ENCODE measurements at regions not wholly inside any gene's neighbourhood (a gene's known extent, or its start where the extent isn't known, plus 50 kb on each side); places are given as distances from the start of the nearest gene placed in this dataset.

GRCh38 chrX:75673468-75673867 is 111.6 kb downstream of the MAGEE2 start:
- no peak for DNase-seq (ENCODE audit: low read depth)
- no peak overlapping the region for H3K4me3 ChIP-seq (ENCODE audit: low read depth, low read length)
- no peak for TF ChIP-seq CTCF (IDR thresholded peaks at IDR 0.05; ENCODE audit: low read depth, low read length, missing control alignments)
- in situ Hi-C loops (cut with HindIII; ENCODE audit: low sequenced_read_pairs): no loop called here

- no peak overlapping the region for H3K4me3 ChIP-seq (ENCODE audit: low read depth, low read length)
- in situ Hi-C loops (cut with HindIII; ENCODE audit: low sequenced_read_pairs): no loop called here
- no peak for TF ChIP-seq CTCF (IDR thresholded peaks at IDR 0.05; ENCODE audit: low read depth, low read length, missing control alignments)
- DNase-seq (ENCODE audit: low read depth): no peak
Observed at GRCh38 chrX:75655627-75656026, 129.4 kb downstream of the MAGEE2 start.

- no peak for DNase-seq (ENCODE audit: low read depth)
- no peak for TF ChIP-seq CTCF (IDR thresholded peaks at IDR 0.05; ENCODE audit: low read depth, low read length, missing control alignments)
- in situ Hi-C loops (cut with HindIII; ENCODE audit: low sequenced_read_pairs): no loop called here
- no peak overlapping the region for H3K4me3 ChIP-seq (ENCODE audit: low read depth, low read length)
Observed at GRCh38 chrX:75649829-75650228, 127.0 kb upstream of the ZDHHC15 start.

GRCh38 chrX:75648803-75649588 is 126.2 kb upstream of the ZDHHC15 start:
- DNase-seq (ENCODE audit: low read depth): no peak
- TF ChIP-seq CTCF (IDR thresholded peaks at IDR 0.05; ENCODE audit: low read depth, low read length, missing control alignments): no peak
- in situ Hi-C loops (cut with HindIII; ENCODE audit: low sequenced_read_pairs): no loop called here
- H3K4me3 ChIP-seq (ENCODE audit: low read depth, low read length): no peak overlapping the region

GRCh38 chrX:75642811-75643361 is 120.0 kb upstream of the ZDHHC15 start:
- TF ChIP-seq CTCF (IDR thresholded peaks at IDR 0.05; ENCODE audit: low read depth, low read length, missing control alignments): no peak
- in situ Hi-C loops (cut with HindIII; ENCODE audit: low sequenced_read_pairs): no loop called here
- H3K4me3 ChIP-seq (ENCODE audit: low read depth, low read length): no peak overlapping the region
- DNase-seq (ENCODE audit: low read depth): no peak

GRCh38 chrX:75638332-75638731 is 115.5 kb upstream of the ZDHHC15 start:
- no peak for DNase-seq (ENCODE audit: low read depth)
- TF ChIP-seq CTCF (IDR thresholded peaks at IDR 0.05; ENCODE audit: low read depth, low read length, missing control alignments): no peak
- H3K4me3 ChIP-seq (ENCODE audit: low read depth, low read length): no peak overlapping the region
- in situ Hi-C loops (cut with HindIII; ENCODE audit: low sequenced_read_pairs): no loop called here
